Transverse colon (tissue), 4 donors: ENCODE measurements at regions not wholly inside any gene's neighbourhood (a gene's known extent, or its start where the extent isn't known, plus 50 kb on each side); places are given as distances from the start of the nearest gene placed in this dataset.

ENCODE experiments used
- DNase-seq: peaks from one replicate; pipeline ENCODE4 v3.0.0-alpha.2; 2019
- H3K27ac ChIP-seq, 4 donors: fragments of 200-600 bp; sonication (generic); 2 replicates each; pipeline ENCODE4 v1.5.1; 2016 to 2018; ENCODE audit warnings: inconsistent platforms in 4 of 4
- H3K27me3 ChIP-seq: fragments of 200-600 bp; sonication (generic); 2 replicates; pipeline ENCODE4 v1.5.1; 2017; ENCODE audit warnings: inconsistent platforms
- H3K36me3 ChIP-seq, 4 donors: fragments of 200-600 bp; sonication (generic); 2 replicates each; pipeline ENCODE4 v1.5.1; 2017 to 2019; ENCODE audit warnings: inconsistent platforms in 4 of 4
- H3K4me1 ChIP-seq, 4 donors: fragments of 200-600 bp; sonication (generic); 2 replicates each; pipeline ENCODE4 v1.5.1; 2017 to 2020; ENCODE audit warnings: inconsistent platforms in 4 of 4
- H3K4me3 ChIP-seq, 4 donors: fragments of 200-600 bp; sonication (generic); 1 replicate in 1 of 4; 2 replicates in 3 of 4; pipeline versions ENCODE4 v1.5.1 to v1.6.1; 2017 to 2019; ENCODE audit warnings: inconsistent platforms in 4 of 4
- H3K9me3 ChIP-seq, 2 donors: fragments of 200-600 bp; sonication (generic); 2 replicates each; pipeline ENCODE4 v1.5.1; 2017 to 2019; ENCODE audit warnings: inconsistent platforms in 2 of 2
- CTCF ChIP-seq, 5 experiments: fragments of 200-600 bp in 3 of 5; fragments of 450-650 bp in 2 of 5; sonication (generic) in 3 of 5; IDR thresholded peaks; 1 replicate in 2 of 5; 2 replicates in 3 of 5; pipeline ENCODE4 v1.5.1; 2016 to 2017; ENCODE audit warnings: antibody characterized with exemption in 5 of 5, inconsistent platforms in 3 of 5, mild to moderate bottlenecking in 2 of 5, moderate library complexity in 1 of 5
- EP300 ChIP-seq: sonication (generic); formaldehyde crosslinking; IDR thresholded peaks from one replicate; pipeline ENCODE4 v1.6.1; 2017; ENCODE audit warnings: antibody characterized with exemption, low read depth
- POLR2A ChIP-seq: fragments of 450-650 bp; IDR thresholded peaks from one replicate; pipeline ENCODE4 v1.6.1; 2016; ENCODE audit warnings: antibody characterized with exemption, mild to moderate bottlenecking, moderate library complexity
- POLR2AphosphoS5 ChIP-seq, 3 donors: sonication (generic); formaldehyde crosslinking; IDR thresholded peaks; one replicate each; pipeline ENCODE4 v1.6.1; 2016; ENCODE audit warnings: antibody characterized with exemption in 3 of 3
- WGBS, 2 donors: methylation state at CpG; one replicate each; pipeline ENCODE4 v1.1.5; 2018; ENCODE audit warnings: low coverage in 1 of 2; 5-methylcytosine and 5-hydroxymethylcytosine counted together
- in situ Hi-C, 4 donors: fragments of 200-750 bp; cut with MboI; loops; one replicate each; pipeline versions ENCODE4 v1.15.0 to v1.15.1; 2017; ENCODE audit warnings: low sequenced_read_pairs in 3 of 4, low pct_ligation_motif_present in 1 of 4, low pct_unique_long_range_greater_than_20kb in 1 of 4
- intact Hi-C: fragments of 100-400 bp; cut with DNase I; formaldehyde crosslinking; loops from one replicate; pipeline ENCODE4 v1.15.1; 2023; ENCODE audit warnings: low total_unique reads

DNA sequence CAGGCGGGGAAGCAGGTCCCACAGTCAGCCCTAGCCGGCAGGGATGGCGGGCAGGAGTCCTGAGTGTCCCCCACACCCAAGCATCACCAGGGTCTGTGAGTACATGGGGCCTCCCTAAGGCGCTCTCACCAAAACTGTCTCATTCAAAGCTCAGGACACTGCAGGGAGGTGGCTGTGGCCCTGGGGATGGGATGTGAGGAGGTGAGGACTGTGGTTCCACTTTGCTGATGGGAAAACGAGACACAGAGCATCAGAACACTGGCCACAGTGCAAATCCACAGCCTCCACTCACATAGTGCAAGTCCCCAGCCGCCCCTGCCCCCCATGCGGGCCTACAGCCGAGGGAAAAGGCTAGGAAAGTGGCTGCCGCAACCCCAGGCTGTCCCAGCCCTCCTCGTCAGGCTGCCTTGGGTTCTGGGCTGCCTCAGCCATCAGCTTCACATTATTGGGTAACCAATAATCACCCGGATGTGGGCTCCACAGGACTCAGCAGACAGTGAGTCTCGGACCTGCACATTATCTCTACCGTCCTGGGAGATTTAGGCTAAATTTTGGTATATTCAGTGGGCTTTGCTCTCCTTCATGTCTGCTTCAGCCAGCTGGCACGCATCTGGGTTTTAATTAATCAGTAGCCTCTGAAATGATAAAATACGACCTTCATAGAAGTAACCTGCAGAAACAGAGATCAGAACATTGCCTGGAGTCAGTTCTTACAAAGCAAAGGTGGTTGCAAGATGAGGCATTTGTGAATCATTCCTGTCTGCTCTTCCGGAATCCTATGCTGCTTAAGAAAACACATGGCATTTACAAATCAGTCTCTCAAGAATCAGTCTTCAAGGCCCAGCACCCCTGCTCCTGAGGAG is 77.0 kb downstream of the SOX1 start:
- intact Hi-C loops = no loop called here
- no peak overlapping the region for H3K27ac ChIP-seq
- in situ Hi-C loops = no loop called here
- H3K9me3 ChIP-seq = no peaks in the 10 kb centered on the region
- DNase-seq = no peak
- H3K27me3 ChIP-seq = no peaks in the 10 kb centered on the region
- no peaks in the 10 kb centered on the region for H3K4me1 ChIP-seq
- WGBS, 2 donors = 88% methylated on average over 16 of the region's 16 CpGs; no CpG with 5 or more reads in 1 of the 2 donors
- no peaks in the 10 kb centered on the region for H3K36me3 ChIP-seq
- H3K4me3 ChIP-seq = no peak overlapping the region
- no peak for TF ChIP-seq EP300
- TF ChIP-seq POLR2AphosphoS5 (IDR thresholded peaks at IDR 0.05) = no peak
- no peak for TF ChIP-seq POLR2A
- no peak for TF ChIP-seq CTCF (IDR thresholded peaks at IDR 0.05)

DNA sequence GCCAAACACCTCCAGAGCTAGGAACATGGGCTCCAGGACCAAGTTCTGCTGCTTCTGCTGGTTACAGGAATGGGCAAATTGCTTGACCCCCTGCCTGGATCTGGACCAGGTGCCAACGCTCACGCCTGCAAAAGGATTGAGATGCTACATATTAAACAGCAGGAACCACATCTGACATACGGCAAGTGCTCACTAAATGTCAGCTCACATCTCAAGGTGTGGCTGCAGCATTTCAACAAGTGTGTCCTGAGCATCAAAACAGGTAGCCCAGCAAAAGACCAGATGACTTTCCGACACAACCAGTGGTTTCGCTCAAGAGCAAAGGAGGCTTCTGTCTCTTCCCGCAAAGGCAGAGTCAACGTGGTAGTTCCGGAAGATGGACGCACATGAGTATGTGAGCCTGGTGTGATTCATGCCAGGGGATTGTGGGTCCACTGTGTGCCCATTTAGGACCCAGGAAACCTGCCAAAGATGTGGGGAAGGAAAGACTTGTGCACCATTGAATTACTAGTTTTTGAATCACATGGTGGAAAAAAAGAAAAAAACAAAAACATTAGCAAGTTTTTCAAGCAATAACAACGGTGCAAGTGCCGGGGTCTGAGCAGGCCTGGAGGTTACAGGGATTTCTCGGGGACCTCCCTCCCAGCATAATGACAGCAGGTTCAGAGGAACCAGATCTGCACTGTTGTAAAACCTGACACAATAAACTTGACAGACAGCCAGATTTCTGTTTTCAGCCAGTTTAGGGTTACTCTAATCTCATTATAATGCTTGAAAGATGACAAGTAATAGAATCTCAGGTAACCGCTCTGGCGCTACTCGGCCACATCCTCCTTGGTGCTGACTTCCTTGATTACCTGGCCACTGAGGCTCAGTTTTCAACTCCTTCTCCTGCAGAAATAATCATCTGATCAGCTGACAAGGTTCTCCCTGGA is 77.9 kb downstream of the SOX1 start:
- WGBS, 2 donors = 63 to 73% methylated on average over 4 to 15 of the region's 15 CpGs

GRCh38 chr13:112145551-112146360 is 78.8 kb downstream of the SOX1 start:
- Histone ChIP-seq H3K36me3 (no peaks in the 10 kb centered on the region), H3K27me3 (no peaks in the 10 kb centered on the region), H3K4me3 (no peak overlapping the region), H3K4me1 (no peaks in the 10 kb centered on the region), H3K9me3 (no peaks in the 10 kb centered on the region), H3K27ac (no peak overlapping the region)
- intact Hi-C loops = no loop called here
- in situ Hi-C loops = no loop called here
- no peak for TF ChIP-seq POLR2A
- no peak for TF ChIP-seq CTCF (IDR thresholded peaks at IDR 0.05)
- no peak for TF ChIP-seq POLR2AphosphoS5 (IDR thresholded peaks at IDR 0.05)
- no peak for TF ChIP-seq EP300
- WGBS, 2 donors = 83 to 87% methylated on average over 17 to 25 of the region's 27 CpGs
- no peak for DNase-seq

More for the DNA sequence above, 77.9 kb downstream of the SOX1 start:
- H3K4me3 ChIP-seq = no peak overlapping the region
- DNase-seq = no peak
- in situ Hi-C loops = no loop called here
- no peaks in the 10 kb centered on the region for H3K4me1 ChIP-seq
- no peak overlapping the region for H3K27ac ChIP-seq
- intact Hi-C loops = no loop called here
- no peaks in the 10 kb centered on the region for H3K9me3 ChIP-seq
- TF ChIP-seq POLR2AphosphoS5 (IDR thresholded peaks at IDR 0.05) (no peak), EP300 (no peak), CTCF (IDR thresholded peaks at IDR 0.05) (no peak), POLR2A (no peak)
- H3K27me3 ChIP-seq = no peaks in the 10 kb centered on the region
- H3K36me3 ChIP-seq = no peaks in the 10 kb centered on the region
